ENCODE measurements at regions not wholly inside any gene's neighbourhood (a gene's known extent, or its start where the extent isn't known, plus 50 kb on each side); places are given as distances from the start of the nearest gene placed in this dataset.

GRCh38 chr13:65868099-65868498 is 1362.0 kb downstream of the PCDH9 start:
- Histone ChIP-seq H3K27me3 (ENCODE audit: insufficient read depth, low read length) (no peaks in the 10 kb centered on the region), H3K4me1 (ENCODE audit: control insufficient read depth, insufficient read depth, low read length, unreplicated experiment) (no peaks in the 10 kb centered on the region), H3K36me3 (ENCODE audit: insufficient read depth, low read length) (no peaks in the 10 kb centered on the region), H3K27ac (ENCODE audit: low read depth, low read length) (no peak overlapping the region), H2AFZ (ENCODE audit: low read length, unreplicated experiment) (no peak overlapping the region), H3K79me2 (ENCODE audit: control insufficient read depth, insufficient read depth, low read length, unreplicated experiment) (no peaks in the 10 kb centered on the region), H3K4me3 (ENCODE audit: low read depth, low read length) (no peak overlapping the region)

- no peaks in the 10 kb centered on the region for H3K36me3 ChIP-seq (ENCODE audit: insufficient read depth, low read length)
- no peak overlapping the region for H3K27ac ChIP-seq (ENCODE audit: low read depth, low read length)
- H3K27me3 ChIP-seq (ENCODE audit: insufficient read depth, low read length): no peaks in the 10 kb centered on the region
- H3K79me2 ChIP-seq (ENCODE audit: control insufficient read depth, insufficient read depth, low read length, unreplicated experiment): no peaks in the 10 kb centered on the region
- no peak overlapping the region for H2AFZ ChIP-seq (ENCODE audit: low read length, unreplicated experiment)
- no peak overlapping the region for H3K4me3 ChIP-seq (ENCODE audit: low read depth, low read length)
- H3K4me1 ChIP-seq (ENCODE audit: control insufficient read depth, insufficient read depth, low read length, unreplicated experiment): no peaks in the 10 kb centered on the region
Observed at GRCh38 chr13:65866138-65866537, 1364.0 kb downstream of the PCDH9 start.

- H3K4me1 ChIP-seq (ENCODE audit: control insufficient read depth, insufficient read depth, low read length, unreplicated experiment): no peaks in the 10 kb centered on the region
- H3K4me3 ChIP-seq (ENCODE audit: low read depth, low read length): no peak overlapping the region
- H3K27me3 ChIP-seq (ENCODE audit: insufficient read depth, low read length): no peaks in the 10 kb centered on the region
- H3K79me2 ChIP-seq (ENCODE audit: control insufficient read depth, insufficient read depth, low read length, unreplicated experiment): no peaks in the 10 kb centered on the region
- H3K36me3 ChIP-seq (ENCODE audit: insufficient read depth, low read length): no peaks in the 10 kb centered on the region
- no peak overlapping the region for H2AFZ ChIP-seq (ENCODE audit: low read length, unreplicated experiment)
- H3K27ac ChIP-seq (ENCODE audit: low read depth, low read length): no peak overlapping the region
Observed at GRCh38 chr13:65865206-65865605, 1364.9 kb downstream of the PCDH9 start.

- H3K4me1 ChIP-seq (ENCODE audit: control insufficient read depth, insufficient read depth, low read length, unreplicated experiment): no peaks in the 10 kb centered on the region
- no peaks in the 10 kb centered on the region for H3K79me2 ChIP-seq (ENCODE audit: control insufficient read depth, insufficient read depth, low read length, unreplicated experiment)
- H2AFZ ChIP-seq (ENCODE audit: low read length, unreplicated experiment): no peak overlapping the region
- H3K4me3 ChIP-seq (ENCODE audit: low read depth, low read length): no peak overlapping the region
- no peaks in the 10 kb centered on the region for H3K27me3 ChIP-seq (ENCODE audit: insufficient read depth, low read length)
- H3K27ac ChIP-seq (ENCODE audit: low read depth, low read length): no peak overlapping the region
- no peaks in the 10 kb centered on the region for H3K36me3 ChIP-seq (ENCODE audit: insufficient read depth, low read length)
Observed at GRCh38 chr13:65864039-65864438, 1366.1 kb downstream of the PCDH9 start.

GRCh38 chr13:65860306-65860705 is 1369.8 kb downstream of the PCDH9 start:
- Histone ChIP-seq H3K27me3 (ENCODE audit: insufficient read depth, low read length) (no peaks in the 10 kb centered on the region), H3K79me2 (ENCODE audit: control insufficient read depth, insufficient read depth, low read length, unreplicated experiment) (no peaks in the 10 kb centered on the region), H2AFZ (ENCODE audit: low read length, unreplicated experiment) (no peak overlapping the region), H3K4me1 (ENCODE audit: control insufficient read depth, insufficient read depth, low read length, unreplicated experiment) (no peaks in the 10 kb centered on the region), H3K36me3 (ENCODE audit: insufficient read depth, low read length) (no peaks in the 10 kb centered on the region), H3K27ac (ENCODE audit: low read depth, low read length) (no peak overlapping the region), H3K4me3 (ENCODE audit: low read depth, low read length) (no peak overlapping the region)

GRCh38 chr13:65857942-65858565 is 1372.1 kb downstream of the PCDH9 start:
- no peaks in the 10 kb centered on the region for H3K79me2 ChIP-seq (ENCODE audit: control insufficient read depth, insufficient read depth, low read length, unreplicated experiment)
- H3K27ac ChIP-seq (ENCODE audit: low read depth, low read length): no peak overlapping the region

GRCh38 chr13:65856431-65856830 is 1373.7 kb downstream of the PCDH9 start:
- H2AFZ ChIP-seq (ENCODE audit: low read length, unreplicated experiment): peak overlapping the region; percentile 20
- H3K36me3 ChIP-seq (ENCODE audit: insufficient read depth, low read length): no peaks in the 10 kb centered on the region
- H3K27me3 ChIP-seq (ENCODE audit: insufficient read depth, low read length): no peaks in the 10 kb centered on the region
- H3K79me2 ChIP-seq (ENCODE audit: control insufficient read depth, insufficient read depth, low read length, unreplicated experiment): no peaks in the 10 kb centered on the region
- H3K4me3 ChIP-seq (ENCODE audit: low read depth, low read length): no peak overlapping the region
- H3K4me1 ChIP-seq (ENCODE audit: control insufficient read depth, insufficient read depth, low read length, unreplicated experiment): no peaks in the 10 kb centered on the region
- no peak overlapping the region for H3K27ac ChIP-seq (ENCODE audit: low read depth, low read length)

More at GRCh38 chr13:65857942-65858565, 1372.1 kb downstream of the PCDH9 start:
- no peak overlapping the region for H3K4me3 ChIP-seq (ENCODE audit: low read depth, low read length)
- H2AFZ ChIP-seq (ENCODE audit: low read length, unreplicated experiment): no peak overlapping the region
- no peaks in the 10 kb centered on the region for H3K4me1 ChIP-seq (ENCODE audit: control insufficient read depth, insufficient read depth, low read length, unreplicated experiment)
- H3K27me3 ChIP-seq (ENCODE audit: insufficient read depth, low read length): no peaks in the 10 kb centered on the region
- H3K36me3 ChIP-seq (ENCODE audit: insufficient read depth, low read length): no peaks in the 10 kb centered on the region

GRCh38 chr13:65855242-65855805 is 1374.8 kb downstream of the PCDH9 start:
- Histone ChIP-seq H3K27me3 (ENCODE audit: insufficient read depth, low read length) (no peaks in the 10 kb centered on the region), H3K4me1 (ENCODE audit: control insufficient read depth, insufficient read depth, low read length, unreplicated experiment) (no peaks in the 10 kb centered on the region), H3K36me3 (ENCODE audit: insufficient read depth, low read length) (no peaks in the 10 kb centered on the region), H3K79me2 (ENCODE audit: control insufficient read depth, insufficient read depth, low read length, unreplicated experiment) (no peaks in the 10 kb centered on the region), H3K27ac (ENCODE audit: low read depth, low read length) (no peak overlapping the region), H2AFZ (ENCODE audit: low read length, unreplicated experiment) (no peak overlapping the region), H3K4me3 (ENCODE audit: low read depth, low read length) (no peak overlapping the region)

GRCh38 chr13:65854431-65854830 is 1375.7 kb downstream of the PCDH9 start:
- no peaks in the 10 kb centered on the region for H3K79me2 ChIP-seq (ENCODE audit: control insufficient read depth, insufficient read depth, low read length, unreplicated experiment)
- H3K4me3 ChIP-seq (ENCODE audit: low read depth, low read length): no peak overlapping the region
- H3K4me1 ChIP-seq (ENCODE audit: control insufficient read depth, insufficient read depth, low read length, unreplicated experiment): no peaks in the 10 kb centered on the region
- H2AFZ ChIP-seq (ENCODE audit: low read length, unreplicated experiment): no peak overlapping the region
- no peaks in the 10 kb centered on the region for H3K36me3 ChIP-seq (ENCODE audit: insufficient read depth, low read length)
- no peak overlapping the region for H3K27ac ChIP-seq (ENCODE audit: low read depth, low read length)
- H3K27me3 ChIP-seq (ENCODE audit: insufficient read depth, low read length): no peaks in the 10 kb centered on the region

GRCh38 chr13:65844266-65844841 is 1385.8 kb downstream of the PCDH9 start:
- Histone ChIP-seq H3K79me2 (ENCODE audit: control insufficient read depth, insufficient read depth, low read length, unreplicated experiment) (no peaks in the 10 kb centered on the region), H3K4me1 (ENCODE audit: control insufficient read depth, insufficient read depth, low read length, unreplicated experiment) (no peaks in the 10 kb centered on the region), H3K4me3 (ENCODE audit: low read depth, low read length) (no peak overlapping the region), H2AFZ (ENCODE audit: low read length, unreplicated experiment) (no peak overlapping the region), H3K27ac (ENCODE audit: low read depth, low read length) (no peak overlapping the region), H3K36me3 (ENCODE audit: insufficient read depth, low read length) (no peaks in the 10 kb centered on the region), H3K27me3 (ENCODE audit: insufficient read depth, low read length) (no peaks in the 10 kb centered on the region)

GRCh38 chr13:65843314-65843731 is 1386.8 kb downstream of the PCDH9 start:
- no peak overlapping the region for H3K4me3 ChIP-seq (ENCODE audit: low read depth, low read length)
- H3K27ac ChIP-seq (ENCODE audit: low read depth, low read length): no peak overlapping the region
- H3K27me3 ChIP-seq (ENCODE audit: insufficient read depth, low read length): no peaks in the 10 kb centered on the region
- H3K36me3 ChIP-seq (ENCODE audit: insufficient read depth, low read length): no peaks in the 10 kb centered on the region
- no peaks in the 10 kb centered on the region for H3K4me1 ChIP-seq (ENCODE audit: control insufficient read depth, insufficient read depth, low read length, unreplicated experiment)
- no peak overlapping the region for H2AFZ ChIP-seq (ENCODE audit: low read length, unreplicated experiment)
- H3K79me2 ChIP-seq (ENCODE audit: control insufficient read depth, insufficient read depth, low read length, unreplicated experiment): no peaks in the 10 kb centered on the region

All from ACC112 (cell line).